ENCODE measurements at regions not wholly inside any gene's neighbourhood (a gene's known extent, or its start where the extent isn't known, plus 50 kb on each side); places are given as distances from the start of the nearest gene placed in this dataset.

- TF ChIP-seq CTCF (conservative IDR thresholded peaks at IDR 0.05; ENCODE audit: low read depth, low read length) = no peak
- TF ChIP-seq EZH2 (IDR thresholded peaks at IDR 0.05; ENCODE audit: borderline replicate concordance, low read depth, low read length, poor library complexity, severe bottlenecking) = no peak
Measured at GRCh38 chr2:80852079-80852807, 547.7 kb upstream of the LRRTM1 start.

Data from A673 (cell line).